ENCODE measurements at regions not wholly inside any gene's neighbourhood (a gene's known extent, or its start where the extent isn't known, plus 50 kb on each side); places are given as distances from the start of the nearest gene placed in this dataset.

DNA sequence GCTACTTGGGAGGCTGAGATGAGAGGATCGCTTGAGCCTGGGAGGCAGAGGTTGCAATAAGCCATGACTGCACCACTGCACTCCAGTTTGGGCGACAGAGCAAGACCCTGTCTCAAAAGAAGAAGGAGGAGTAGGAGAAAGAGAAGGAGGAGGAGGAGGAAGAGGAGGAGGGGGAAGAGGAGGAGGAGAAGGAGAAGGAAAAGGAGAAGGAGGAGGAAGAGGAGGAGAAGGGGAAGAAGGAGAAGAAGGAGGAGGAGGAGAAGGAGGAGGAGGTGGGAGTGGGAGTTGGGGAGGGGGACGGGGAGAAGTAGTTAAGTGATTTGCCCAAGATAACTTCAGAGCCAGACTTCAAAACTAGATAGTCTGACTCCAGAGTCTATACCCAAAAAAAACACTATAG is 55.5 kb upstream of the FOXD3 start:
- Mint-ChIP-seq H3K9me3 (no peaks in the 10 kb centered on the region), H3K4me3 (no peak overlapping the region), H3K27ac (no peak overlapping the region), H3K27me3 (peaks cover 4% of the 10 kb centered on the region), H3K36me3 (no peaks in the 10 kb centered on the region), H3K4me1 (no peaks in the 10 kb centered on the region)
- CTCF ChIA-PET, result no interaction called here
- DNase-seq, result no peak

- Mint-ChIP-seq H3K9me3 (no peaks in the 10 kb centered on the region), H3K27me3 (peaks cover 4% of the 10 kb centered on the region), H3K27ac (no peak overlapping the region), H3K4me1 (no peaks in the 10 kb centered on the region), H3K4me3 (no peak overlapping the region), H3K36me3 (no peaks in the 10 kb centered on the region)
- no peak for DNase-seq
- CTCF ChIA-PET, result no interaction called here
Observed at GRCh38 chr1:63268876-63269275, 53.5 kb upstream of the FOXD3 start.

- DNase-seq, result no peak
- no peaks in the 10 kb centered on the region for H3K36me3 Mint-ChIP-seq
- no peaks in the 10 kb centered on the region for H3K9me3 Mint-ChIP-seq
- no peak overlapping the region for H3K4me3 Mint-ChIP-seq
- no peak overlapping the region for H3K27ac Mint-ChIP-seq
- H3K27me3 Mint-ChIP-seq, result peaks cover 4% of the 10 kb centered on the region
- no peaks in the 10 kb centered on the region for H3K4me1 Mint-ChIP-seq
- CTCF ChIA-PET, result no interaction called here
Observed at GRCh38 chr1:63269571-63269970, 52.8 kb upstream of the FOXD3 start.

Measured in activated naive CD4-positive, alpha-beta T cell treated with anti-CD3 and anti-CD28 coated beads, Interleukin-2, amount 10 ng/mL, durations not matched to agents 7 days and 5 days (primary cell).